HG03103 (cell line): ENCODE measurements at regions not wholly inside any gene's neighbourhood (a gene's known extent, or its start where the extent isn't known, plus 50 kb on each side); places are given as distances from the start of the nearest gene placed in this dataset.
"Not testable (repeated sequence)": the region's sequence is repeated elsewhere in the genome, so short reads cannot be mapped to it uniquely, and the experiment has no call there.

ENCODE experiments used
- ATAC-seq: cut with Tn5 transposase; IDR thresholded peaks from one replicate; pipeline ENCODE4 v1.9.1; 2021; ENCODE audit warnings: low read depth; ENCODE audit not compliant: unreplicated experiment

GRCh38 chr18:64384101-64384500 lies 235.2 kb upstream of the LINC00305 start:
- ATAC-seq: no peak

DNA sequence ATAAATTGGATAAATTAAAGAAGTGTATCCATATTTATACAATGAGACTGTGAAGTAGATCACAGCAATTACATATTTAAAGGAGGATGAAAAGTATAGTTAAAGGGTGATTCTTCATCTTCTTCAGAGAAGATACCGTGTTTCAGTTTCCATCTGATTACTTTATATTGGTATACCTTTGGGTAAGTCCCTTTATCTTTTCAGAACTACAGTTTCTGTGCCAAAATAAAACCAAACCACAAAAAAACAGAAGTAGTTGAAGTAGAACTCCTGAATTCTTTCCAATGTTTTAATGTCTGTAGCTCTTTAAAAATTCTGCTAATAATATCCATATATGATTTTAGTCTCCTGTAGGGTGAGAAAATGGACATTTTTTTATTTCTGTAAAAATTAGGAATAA lies 231.2 kb upstream of the LINC00305 start:
- ATAC-seq: peak; percentile 94

DNA sequence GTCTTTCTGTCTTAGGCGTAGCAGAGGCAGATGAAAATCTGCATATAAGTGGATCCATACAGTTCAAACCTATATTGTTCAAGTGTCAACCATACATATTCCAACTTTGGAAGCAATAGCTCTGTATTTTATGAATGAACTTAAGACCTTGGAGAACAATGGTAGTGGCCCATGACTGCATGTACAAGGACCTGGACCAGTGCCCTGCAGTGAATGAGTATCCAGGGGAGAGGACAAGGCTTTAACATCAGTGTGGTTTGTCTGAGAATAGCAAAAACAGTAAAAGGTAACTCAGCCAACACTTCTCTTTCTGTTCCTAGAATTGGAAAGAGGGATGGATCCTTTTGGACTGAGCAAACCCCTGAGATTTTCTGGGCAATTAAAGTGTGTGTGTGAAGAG lies 230.8 kb upstream of the LINC00305 start:
- ATAC-seq: peak; percentile 16

DNA sequence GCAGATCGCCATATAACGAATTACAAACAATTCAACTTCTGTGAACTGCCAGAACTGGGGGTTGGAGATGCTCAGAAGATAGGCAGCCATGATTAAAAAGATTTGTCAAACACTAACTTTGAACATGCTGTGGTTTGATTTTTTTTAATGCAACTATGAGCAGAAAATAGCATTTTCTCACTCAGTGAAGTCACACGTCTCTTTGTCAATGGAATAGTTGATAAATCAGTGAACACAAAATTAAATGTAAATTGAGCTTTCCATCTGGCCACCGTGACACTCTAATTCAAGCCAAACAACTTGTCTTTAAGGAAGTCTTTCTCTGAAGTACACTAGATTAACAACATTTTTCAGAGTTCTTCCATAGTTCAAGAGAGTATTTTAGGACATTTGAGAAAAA lies 228.6 kb upstream of the LINC00305 start:
- no peak for ATAC-seq

DNA sequence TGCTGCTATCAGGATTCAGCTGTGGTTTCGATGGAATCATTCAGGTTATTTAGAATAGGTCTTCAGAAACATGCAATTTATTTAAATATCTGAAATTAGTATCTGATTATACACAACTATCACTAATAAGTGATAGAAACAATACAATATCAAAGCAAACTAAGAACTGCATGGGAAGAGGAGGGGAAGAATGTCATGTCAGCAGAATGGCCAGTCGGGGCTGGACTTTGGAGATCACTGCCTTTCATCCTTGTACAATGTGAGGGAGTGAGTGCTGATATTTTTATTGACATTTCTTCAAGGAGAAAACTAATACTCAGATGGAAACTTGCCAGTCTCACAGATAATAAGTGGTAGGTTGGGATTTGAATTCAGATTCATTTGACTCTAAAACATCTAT lies 224.0 kb upstream of the LINC00305 start:
- ATAC-seq: no peak

GRCh38 chr18:64369830-64370440 lies 221.0 kb upstream of the LINC00305 start:
- not testable (repeated sequence) for ATAC-seq

GRCh38 chr18:64365106-64365505 lies 216.2 kb upstream of the LINC00305 start:
- no peak for ATAC-seq

DNA sequence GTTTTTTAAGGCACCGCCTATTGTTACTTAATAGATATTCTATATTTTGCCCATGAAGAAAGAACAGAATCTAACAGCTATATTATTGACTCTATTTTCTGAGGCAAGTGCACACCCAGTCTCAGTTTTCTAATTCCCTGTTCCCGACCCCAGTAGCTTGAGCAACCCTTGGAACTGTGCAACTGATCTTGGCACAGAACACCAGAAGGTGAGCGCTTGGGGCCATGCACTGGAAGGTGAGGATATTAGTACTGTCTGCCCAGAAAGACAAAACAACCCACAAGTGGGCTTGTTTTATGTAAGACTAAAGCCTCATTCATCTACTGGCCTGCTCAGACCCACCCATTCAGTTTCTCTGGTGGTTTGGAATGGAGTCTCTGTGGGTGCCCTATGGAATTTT lies 188.8 kb upstream of the LINC00305 start:
- ATAC-seq: no peak

DNA sequence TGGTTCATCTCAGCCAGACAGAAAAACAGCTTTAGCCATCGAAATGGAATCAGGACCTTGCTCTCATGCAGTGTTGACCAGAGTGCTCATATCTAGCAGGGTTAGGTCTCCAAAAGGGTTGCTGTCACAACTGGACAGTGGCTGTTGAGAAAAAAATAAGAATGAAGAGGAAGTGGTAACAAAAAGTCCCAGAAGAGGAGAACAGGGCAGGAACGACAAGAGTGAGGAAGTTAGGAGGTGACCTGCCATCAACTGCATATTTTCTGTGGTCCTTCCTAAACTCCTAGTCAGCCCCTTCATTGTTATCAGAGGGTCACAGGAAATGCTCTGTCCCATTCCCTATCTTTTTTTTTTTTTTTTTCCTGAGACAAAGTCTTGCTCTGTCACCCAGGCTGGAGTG lies 188.1 kb upstream of the LINC00305 start:
- no peak for ATAC-seq

DNA sequence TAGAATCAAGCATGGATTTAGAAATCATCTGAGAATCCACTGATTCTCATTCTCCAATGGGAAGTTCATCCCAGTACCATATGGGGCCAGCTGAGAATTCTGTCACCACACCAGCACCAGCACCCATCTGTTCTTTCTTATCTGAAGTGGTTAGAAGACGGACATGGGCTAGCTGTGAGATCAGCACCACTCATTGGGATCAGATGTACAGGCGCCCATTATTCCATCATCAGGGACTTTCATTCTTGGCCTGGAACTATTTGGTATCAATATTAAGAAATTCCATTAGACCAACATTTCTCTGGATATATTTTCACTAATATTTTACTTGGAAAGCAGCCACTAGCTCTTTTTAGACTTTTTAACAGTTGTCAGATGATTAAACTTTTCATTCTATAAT lies 185.9 kb upstream of the LINC00305 start:
- no peak for ATAC-seq

GRCh38 chr18:64333584-64333983 lies 184.7 kb upstream of the LINC00305 start:
- ATAC-seq: no peak

DNA sequence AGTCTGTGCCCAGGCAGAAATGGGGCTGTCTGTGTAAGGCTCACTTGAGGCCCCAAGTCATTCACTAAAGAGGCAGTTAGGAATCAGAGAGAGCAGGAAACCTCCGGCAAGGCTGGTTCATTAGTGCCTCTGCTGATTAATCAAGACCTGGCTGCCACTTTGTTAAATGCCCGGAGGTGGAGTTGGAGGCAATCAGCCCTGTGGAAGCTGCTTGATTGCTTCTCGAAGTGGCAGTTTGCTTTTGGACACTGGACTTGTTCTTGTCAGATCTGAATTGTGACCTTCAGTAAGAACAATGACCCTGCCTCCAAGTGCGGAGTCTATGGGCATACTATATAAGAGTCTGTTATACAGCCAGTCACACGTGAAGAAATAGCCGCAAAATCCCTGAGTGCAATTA lies 183.9 kb upstream of the LINC00305 start:
- no peak for ATAC-seq

- ATAC-seq: no peak
Observed at GRCh38 chr18:64331419-64331818, 182.5 kb upstream of the LINC00305 start.

GRCh38 chr18:64330931-64331330 lies 182.0 kb upstream of the LINC00305 start:
- ATAC-seq: no peak

DNA sequence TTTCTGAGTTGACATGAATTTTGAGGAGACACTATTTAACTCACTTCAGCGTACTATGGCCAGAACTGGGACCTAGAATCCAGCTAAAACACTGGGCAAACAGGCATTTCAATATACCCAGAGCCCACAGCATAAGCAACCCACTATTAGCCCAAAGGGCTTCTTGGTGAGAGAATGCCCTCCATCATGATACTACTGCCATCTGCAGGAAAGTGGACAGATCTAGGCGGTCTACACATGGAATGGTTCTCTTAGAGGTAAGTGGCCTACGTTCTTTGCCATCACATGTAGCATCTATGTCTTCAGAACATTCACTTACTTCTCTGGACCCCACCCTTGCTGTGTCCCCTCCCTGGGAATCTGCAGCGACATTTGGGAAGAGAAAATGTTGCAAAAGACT lies 181.3 kb upstream of the LINC00305 start:
- no peak for ATAC-seq

DNA sequence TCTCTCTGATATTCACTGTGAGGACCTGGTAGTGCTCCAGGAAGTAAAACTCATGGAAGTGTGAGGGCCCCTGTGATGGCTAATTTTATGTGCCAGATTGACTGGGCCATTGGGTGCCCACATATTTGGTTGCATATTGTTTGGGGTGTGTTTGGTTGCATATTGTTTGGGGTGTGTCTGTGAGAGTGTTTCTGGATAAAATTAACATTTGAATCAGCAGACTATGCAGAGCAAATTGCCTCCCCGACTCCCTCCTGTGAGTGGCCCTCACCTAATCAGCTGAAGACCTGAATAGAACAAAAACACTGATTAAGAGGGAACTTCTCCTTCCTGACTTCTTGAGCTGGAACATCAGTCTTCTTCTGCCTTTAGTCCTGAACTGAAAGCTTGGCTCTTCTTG lies 173.3 kb upstream of the LINC00305 start:
- ATAC-seq: no peak

DNA sequence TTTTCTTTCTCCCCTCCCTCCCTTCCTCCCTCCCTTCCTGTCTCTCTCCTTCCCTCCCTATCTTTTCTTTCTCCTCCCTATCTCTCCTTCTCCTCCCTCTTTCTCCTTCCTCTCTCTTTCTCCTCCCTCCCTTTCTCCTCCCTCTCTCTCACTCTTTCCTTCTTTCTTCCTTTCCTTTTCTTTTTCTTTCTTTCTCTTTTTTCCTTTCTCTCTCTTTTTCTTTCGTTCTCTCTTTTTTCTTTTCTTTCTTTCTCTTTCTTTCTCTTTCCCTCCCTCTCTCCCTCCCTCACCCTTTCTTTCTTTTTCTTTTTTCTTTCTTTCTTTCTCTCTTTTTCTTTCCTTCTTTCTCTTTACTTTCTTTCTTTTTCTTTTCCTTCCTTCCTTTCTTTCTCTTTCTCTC lies 169.7 kb upstream of the LINC00305 start:
- no peak for ATAC-seq

DNA sequence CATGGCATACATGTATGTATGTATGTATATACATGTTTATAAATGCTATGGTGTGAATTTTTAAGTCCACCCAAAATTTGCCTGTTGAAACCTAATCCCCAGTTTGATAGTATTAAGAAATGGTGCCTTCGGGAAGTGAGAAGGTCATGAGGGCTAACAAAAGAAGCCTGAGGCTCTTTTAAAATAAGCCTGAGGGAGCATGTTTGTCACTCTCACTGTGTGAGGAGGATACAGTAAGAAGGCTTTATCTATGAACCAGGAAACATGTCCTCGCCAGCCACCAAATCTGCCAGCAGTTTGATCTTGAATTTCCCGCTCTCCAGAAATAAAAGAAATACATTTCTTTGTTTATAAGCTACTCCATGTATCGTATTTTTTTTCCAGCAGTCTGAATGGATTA lies 163.0 kb upstream of the LINC00305 start:
- no peak for ATAC-seq

DNA sequence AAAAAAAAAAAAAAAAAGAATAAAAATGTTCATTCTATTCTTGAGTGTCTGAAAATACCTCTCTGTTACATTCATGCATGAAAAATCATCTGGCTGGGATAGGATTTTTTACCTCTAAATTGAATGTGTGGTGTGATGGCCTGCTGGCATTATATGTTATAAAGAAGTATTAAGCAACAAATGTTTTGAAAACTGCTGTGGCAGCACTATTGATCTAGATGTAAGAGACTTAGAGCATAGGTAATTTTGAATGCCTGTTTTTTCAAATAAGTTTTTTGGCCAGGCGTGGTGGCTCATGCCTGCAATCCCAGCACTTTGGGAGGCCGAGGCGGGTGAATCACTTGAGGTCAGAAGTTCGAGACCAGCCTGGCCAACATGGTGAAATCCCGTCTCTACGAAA lies 147.0 kb upstream of the LINC00305 start:
- ATAC-seq: no peak

DNA sequence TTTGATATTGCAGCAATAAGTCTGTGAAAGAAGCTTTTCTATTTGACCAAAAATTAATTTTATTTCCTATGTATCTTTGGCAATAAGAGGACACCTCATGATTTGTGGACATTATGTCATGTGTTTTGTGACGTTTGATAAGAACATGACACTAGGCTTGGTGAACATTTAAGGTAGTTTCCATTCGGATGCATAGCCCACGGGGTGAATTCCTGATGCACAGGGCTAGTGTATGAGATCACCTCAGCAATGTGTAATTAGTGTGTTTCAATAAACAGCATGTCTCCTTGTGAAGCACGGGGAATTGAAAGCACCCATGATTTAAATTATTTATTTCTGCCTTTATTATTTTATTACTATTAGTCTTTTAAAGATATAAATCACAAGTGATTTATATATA lies 146.1 kb upstream of the LINC00305 start:
- ATAC-seq: no peak

GRCh38 chr18:64288432-64288831 lies 139.5 kb upstream of the LINC00305 start:
- no peak for ATAC-seq

DNA sequence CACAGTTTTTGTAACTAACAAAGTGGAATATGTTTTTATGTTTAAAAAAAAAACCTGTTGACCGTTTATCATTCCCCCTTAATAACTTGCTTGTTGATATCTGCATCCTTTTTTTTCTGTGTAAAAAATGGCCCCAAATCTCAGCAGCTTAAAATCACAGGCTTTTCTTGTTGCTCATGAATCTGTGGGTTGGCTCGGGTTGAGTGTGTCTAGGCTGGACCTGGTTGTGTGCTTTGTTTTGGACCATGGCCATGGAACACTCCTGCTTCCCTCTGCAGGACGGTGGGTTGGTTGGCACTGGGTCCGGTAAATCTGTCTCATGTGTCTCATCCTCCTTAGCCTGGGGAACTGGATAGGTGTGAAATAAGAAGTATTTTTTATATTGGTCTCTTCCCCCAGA lies 139.0 kb upstream of the LINC00305 start:
- no peak for ATAC-seq

- ATAC-seq: no peak
Observed at GRCh38 chr18:64283059-64283458, 134.2 kb upstream of the LINC00305 start.
